ENCODE measurements at regions not wholly inside any gene's neighbourhood (a gene's known extent, or its start where the extent isn't known, plus 50 kb on each side); places are given as distances from the start of the nearest gene placed in this dataset.

- peaks cover 0 to 6% (median 0%) of the 10 kb centered on the region in 11 donors for H3K9me3 ChIP-seq
- H3K4me1 ChIP-seq = no peaks in the 10 kb centered on the region
- no peak for DNase-seq
- peaks cover 0 to 5% (median 0%) of the 10 kb centered on the region in 7 donors for H3K27me3 ChIP-seq
- H3K4me3 ChIP-seq = no peak overlapping the region
- no peak overlapping the region for H3K27ac ChIP-seq
- no peak for ATAC-seq
- intact Hi-C loops (cut with DNase I) = no loop called here
- no peak for TF ChIP-seq CTCF (IDR thresholded peaks at IDR 0.05)
- no peaks in the 10 kb centered on the region for H3K36me3 ChIP-seq
- WGBS, 2 donors = 77 to 79% methylated on average over 6 of the region's 6 CpGs
Measured at GRCh38 chr2:67169417-67170140, 227.6 kb upstream of the ETAA1 start.

- no peaks in the 10 kb centered on the region for H3K27me3 ChIP-seq
- no peaks in the 10 kb centered on the region for H3K4me1 ChIP-seq
- no peaks in the 10 kb centered on the region for H3K9me3 ChIP-seq
- no peak for ATAC-seq
- no peak for DNase-seq
- H3K27ac ChIP-seq = no peak overlapping the region
- H3K36me3 ChIP-seq = no peaks in the 10 kb centered on the region
- WGBS, 2 donors = 92 to 93% methylated on average over 3 of the region's 3 CpGs
- TF ChIP-seq CTCF (IDR thresholded peaks at IDR 0.05) = no peak
- no peak overlapping the region for H3K4me3 ChIP-seq
- intact Hi-C loops (cut with DNase I) = no loop called here
Measured at GRCh38 chr2:67179526-67179925, 217.6 kb upstream of the ETAA1 start.

- H3K4me3 ChIP-seq = no peak overlapping the region
- DNase-seq = no peak
- TF ChIP-seq CTCF (IDR thresholded peaks at IDR 0.05) = no peak
- H3K36me3 ChIP-seq = no peaks in the 10 kb centered on the region
- H3K9me3 ChIP-seq = no peaks in the 10 kb centered on the region
- H3K4me1 ChIP-seq = no peaks in the 10 kb centered on the region
- no peak for ATAC-seq
- no peak overlapping the region for H3K27ac ChIP-seq
- 69 to 87% methylated on average over 2 of the region's 2 CpGs for WGBS, 2 donors
- H3K27me3 ChIP-seq = no peaks in the 10 kb centered on the region
- intact Hi-C loops (cut with DNase I) = loop anchor here in 1 of 10 donors (10.0 kb wide), 1 partner anchor 76 kb away; no protein-coding TSS in a partner anchor
Measured at GRCh38 chr2:67180841-67181240, 216.3 kb upstream of the ETAA1 start.

- 68 to 79% methylated on average over 2 of the region's 2 CpGs for WGBS, 2 donors
- H3K27me3 ChIP-seq = no peaks in the 10 kb centered on the region
- no peaks in the 10 kb centered on the region for H3K9me3 ChIP-seq
- no peak for TF ChIP-seq CTCF (IDR thresholded peaks at IDR 0.05)
- intact Hi-C loops (cut with DNase I) = loop anchor here in 1 of 10 donors (10.0 kb wide), 1 partner anchor 78 kb away; no protein-coding TSS in a partner anchor
- no peak overlapping the region for H3K27ac ChIP-seq
- H3K36me3 ChIP-seq = no peaks in the 10 kb centered on the region
- no peaks in the 10 kb centered on the region for H3K4me1 ChIP-seq
- ATAC-seq (no peak), DNase-seq (no peak)
- H3K4me3 ChIP-seq = no peak overlapping the region
Measured at GRCh38 chr2:67182884-67183283, 214.2 kb upstream of the ETAA1 start.
